BJ (cell line): ENCODE measurements at regions not wholly inside any gene's neighbourhood (a gene's known extent, or its start where the extent isn't known, plus 50 kb on each side); places are given as distances from the start of the nearest gene placed in this dataset.

Experiments used
- CTCF ChIA-PET: fragments of 350-600 bp; formaldehyde crosslinking; extraction: SDS; loops from one replicate; lab custom pipeline; 2021; ENCODE audit warnings: antibody characterized with exemption, inconsistent platforms; lab: Yijun Ruan, JAX
- POLR2A ChIA-PET: fragments of 300-600 bp; sonication (Branson Sonifier 250); formaldehyde crosslinking; extraction: SDS; loops from one replicate; lab custom pipeline; 2021; ENCODE audit warnings: antibody characterized with exemption; lab: Charles Lee
- DNase-seq: peaks from one replicate; pipeline ENCODE4 v3.0.0-alpha.2; 2011; ENCODE audit warnings: low read depth
- H3K27me3 ChIP-seq: 2 replicates; pipeline ENCODE4 v1.6.0; 2011; ENCODE audit warnings: low read length; ENCODE audit not compliant: control insufficient read depth, insufficient read depth
- H3K36me3 ChIP-seq: 2 replicates; pipeline ENCODE4 v1.5.1; 2011; ENCODE audit warnings: low read length; ENCODE audit not compliant: control insufficient read depth, insufficient read depth
- H3K4me3 ChIP-seq: 2 replicates; pipeline ENCODE4 v1.5.1; 2011; ENCODE audit warnings: low read depth, mild to moderate bottlenecking, control low read depth, low read length
- TF ChIP-seq, protein P1 (sequence below): IDR thresholded peaks from 2 replicates; pipeline ENCODE4 v1.5.1; 2011; ENCODE audit warnings: low read depth, mild to moderate bottlenecking, control low read depth, inconsistent platforms, low read length, moderate library complexity; ENCODE audit not compliant: insufficient read depth

DNA sequence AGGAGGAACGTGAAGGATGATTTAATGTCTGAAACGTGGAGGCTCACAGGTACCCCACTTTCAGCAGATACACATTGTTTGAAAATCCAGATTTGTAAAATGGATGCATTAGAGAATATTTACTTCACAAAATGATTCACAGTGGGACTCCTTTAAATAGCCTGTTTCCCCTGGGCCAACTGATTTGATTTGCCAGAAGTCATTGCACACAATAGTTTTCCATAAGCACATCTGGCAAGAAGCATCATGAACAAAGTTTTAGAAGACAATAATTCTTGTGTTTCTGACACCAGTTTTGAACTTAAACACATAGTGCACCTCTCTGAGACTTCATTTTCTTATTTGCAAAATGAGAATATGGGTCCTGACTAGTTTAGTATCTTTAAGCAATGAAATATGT lies 451.4 kb upstream of the SLC14A2 start:
- TF ChIP-seq, protein P1, sequence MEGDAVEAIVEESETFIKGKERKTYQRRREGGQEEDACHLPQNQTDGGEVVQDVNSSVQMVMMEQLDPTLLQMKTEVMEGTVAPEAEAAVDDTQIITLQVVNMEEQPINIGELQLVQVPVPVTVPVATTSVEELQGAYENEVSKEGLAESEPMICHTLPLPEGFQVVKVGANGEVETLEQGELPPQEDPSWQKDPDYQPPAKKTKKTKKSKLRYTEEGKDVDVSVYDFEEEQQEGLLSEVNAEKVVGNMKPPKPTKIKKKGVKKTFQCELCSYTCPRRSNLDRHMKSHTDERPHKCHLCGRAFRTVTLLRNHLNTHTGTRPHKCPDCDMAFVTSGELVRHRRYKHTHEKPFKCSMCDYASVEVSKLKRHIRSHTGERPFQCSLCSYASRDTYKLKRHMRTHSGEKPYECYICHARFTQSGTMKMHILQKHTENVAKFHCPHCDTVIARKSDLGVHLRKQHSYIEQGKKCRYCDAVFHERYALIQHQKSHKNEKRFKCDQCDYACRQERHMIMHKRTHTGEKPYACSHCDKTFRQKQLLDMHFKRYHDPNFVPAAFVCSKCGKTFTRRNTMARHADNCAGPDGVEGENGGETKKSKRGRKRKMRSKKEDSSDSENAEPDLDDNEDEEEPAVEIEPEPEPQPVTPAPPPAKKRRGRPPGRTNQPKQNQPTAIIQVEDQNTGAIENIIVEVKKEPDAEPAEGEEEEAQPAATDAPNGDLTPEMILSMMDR: no peak
- Histone ChIP-seq H3K4me3 (no peak overlapping the region), H3K36me3 (no peaks in the 10 kb centered on the region), H3K27me3 (no peaks in the 10 kb centered on the region)
- ChIA-PET CTCF (interaction anchor here (0.8 kb wide), 1 partner anchor 110 kb away, joined by 3 read pairs; no protein-coding TSS in a partner anchor), POLR2A (no interaction called here)
- DNase-seq: no peak

DNA sequence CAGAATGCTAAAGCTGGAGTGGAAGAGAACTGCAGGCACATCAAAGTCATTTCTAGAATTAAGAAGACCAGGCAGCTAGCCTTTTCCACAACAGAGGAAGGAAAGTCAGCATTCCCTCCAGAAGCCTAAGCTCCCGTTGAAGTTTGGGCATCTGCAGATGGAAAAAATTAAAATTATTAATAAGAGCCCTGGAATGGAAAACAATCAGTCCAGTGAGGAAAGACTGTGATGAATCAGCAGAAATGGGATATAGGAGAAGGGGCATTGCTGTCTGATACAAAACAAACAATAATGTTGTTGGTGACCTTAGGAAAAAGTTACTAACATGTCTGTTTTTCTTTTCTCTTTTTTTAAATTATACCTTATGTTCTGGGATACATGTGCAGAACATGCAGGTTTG lies 450.7 kb upstream of the SLC14A2 start:
- Histone ChIP-seq H3K4me3 (no peak overlapping the region), H3K36me3 (no peaks in the 10 kb centered on the region), H3K27me3 (no peaks in the 10 kb centered on the region)
- ChIA-PET POLR2A (no interaction called here), CTCF (interaction anchor here (0.8 kb wide), 1 partner anchor 111 kb away, joined by 3 read pairs; no protein-coding TSS in a partner anchor)
- TF ChIP-seq, protein P1: no peak
- no peak for DNase-seq

DNA sequence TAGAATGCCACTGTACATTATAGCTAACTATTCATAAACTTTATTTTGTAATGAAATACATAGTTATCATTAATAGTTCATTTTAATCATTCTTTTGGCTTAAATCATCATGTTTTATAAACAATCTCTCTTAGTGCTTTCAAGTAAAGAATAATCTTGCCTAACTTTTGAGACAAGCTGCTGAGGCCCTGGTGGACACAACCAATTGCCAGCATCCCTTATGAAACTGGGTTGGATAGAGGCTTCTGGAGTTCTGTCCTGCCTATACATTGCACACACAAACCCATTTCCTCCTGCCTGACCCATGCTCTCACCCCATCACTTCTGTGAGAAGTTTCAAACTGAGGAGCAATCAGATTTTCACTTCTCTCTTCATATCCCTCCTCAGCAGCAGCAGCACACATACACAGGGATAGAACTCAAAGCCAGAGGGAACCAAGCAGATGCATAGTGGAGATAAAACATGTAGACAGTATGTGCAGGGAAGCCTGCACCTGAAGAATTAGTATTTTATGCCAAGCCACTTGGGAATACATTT lies 450.0 kb upstream of the SLC14A2 start:
- no peak for DNase-seq
- ChIA-PET POLR2A (no interaction called here), CTCF (interaction anchor here (0.7 kb wide), 1 partner anchor 8 kb away, joined by 3 read pairs; no protein-coding TSS in a partner anchor)
- TF ChIP-seq, protein P1: no peak
- Histone ChIP-seq H3K36me3 (no peaks in the 10 kb centered on the region), H3K27me3 (no peaks in the 10 kb centered on the region), H3K4me3 (no peak overlapping the region)

DNA sequence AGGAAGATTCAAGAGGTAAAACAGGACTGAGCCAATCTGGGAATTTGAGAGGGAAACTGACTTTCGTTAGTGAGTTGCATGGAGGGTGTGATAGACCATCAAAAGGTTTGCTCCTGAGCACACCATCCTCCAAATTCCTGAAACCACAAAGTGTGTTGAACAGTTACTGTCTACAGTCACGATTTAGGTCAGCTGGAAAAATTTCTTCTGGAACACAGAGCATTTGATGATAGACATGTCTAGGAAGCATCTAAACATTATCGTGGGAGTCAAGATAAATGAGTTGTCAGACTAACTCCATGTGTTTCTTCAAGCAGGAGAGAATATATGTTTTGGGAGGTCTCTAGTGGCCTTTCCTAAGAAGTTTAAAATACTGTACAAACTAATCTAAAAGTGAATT lies 449.4 kb upstream of the SLC14A2 start:
- ChIA-PET CTCF (no interaction called here), POLR2A (no interaction called here)
- TF ChIP-seq, protein P1: no peak
- Histone ChIP-seq H3K4me3 (no peak overlapping the region), H3K36me3 (no peaks in the 10 kb centered on the region), H3K27me3 (no peaks in the 10 kb centered on the region)
- no peak for DNase-seq

DNA sequence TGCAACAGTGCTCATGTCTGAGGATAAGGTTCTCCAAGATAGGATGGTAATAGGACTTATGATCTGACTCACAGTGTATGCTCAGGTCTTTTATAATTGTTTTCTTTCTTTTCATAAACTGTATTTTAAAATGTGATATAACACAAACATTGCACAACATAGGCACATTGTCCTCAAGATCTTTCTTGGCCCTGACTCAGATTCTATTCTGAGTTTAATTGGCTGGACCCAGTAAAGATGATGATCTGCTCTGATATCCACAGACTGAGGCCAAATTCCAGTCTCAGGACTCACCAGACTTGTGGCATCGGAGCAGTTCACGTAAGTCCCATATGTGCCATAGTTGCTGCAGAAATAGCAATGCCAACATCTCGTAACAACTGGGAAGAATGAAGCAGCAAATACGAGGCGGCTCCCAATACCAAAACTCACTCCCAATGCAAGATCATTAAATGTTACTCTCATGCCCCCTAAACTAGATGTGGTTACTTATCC lies 448.9 kb upstream of the SLC14A2 start:
- CTCF ChIA-PET: interaction anchor here (0.8 kb wide), 1 partner anchor 10 kb away, joined by 4 read pairs; no protein-coding TSS in a partner anchor
- POLR2A ChIA-PET: no interaction called here

More for the DNA sequence above, 448.9 kb upstream of the SLC14A2 start:
- DNase-seq: peak; percentile 84
- TF ChIP-seq, protein P1: no peak
- H3K36me3 ChIP-seq: no peaks in the 10 kb centered on the region
- H3K27me3 ChIP-seq: no peaks in the 10 kb centered on the region
- no peak overlapping the region for H3K4me3 ChIP-seq
